Stimulated activated CD4-positive, alpha-beta T cell treated with anti-CD3 and anti-CD28 coated beads, Interleukin-4, amount 100 ng/mL, for 48 hours (primary cell): ENCODE measurements at regions not wholly inside any gene's neighbourhood (a gene's known extent, or its start where the extent isn't known, plus 50 kb on each side); places are given as distances from the start of the nearest gene placed in this dataset.
"Not testable (repeated sequence)": the region's sequence is repeated elsewhere in the genome, so short reads cannot be mapped to it uniquely, and the experiment has no call there.

Experiments used
- DNase-seq, 2 donors: peaks; one replicate each; pipeline ENCODE4 v3.0.0-alpha.2; 2020; ENCODE audit warnings: low read depth in 2 of 2

- DNase-seq = no peak
These were observed 108.5 kb upstream of the CHD6 start for GRCh38 chr20:41726727-41727126.

GRCh38 chr20:41719151-41719550 lies 101.0 kb upstream of the CHD6 start:
- no peak for DNase-seq

- no peak for DNase-seq
These were observed 99.3 kb upstream of the CHD6 start for GRCh38 chr20:41717483-41717882.

- DNase-seq = no peak
These were observed 98.7 kb upstream of the CHD6 start for GRCh38 chr20:41716911-41717310.

GRCh38 chr20:41716436-41716835 lies 98.3 kb upstream of the CHD6 start:
- no peak for DNase-seq

GRCh38 chr20:41715526-41715925 lies 97.3 kb upstream of the CHD6 start:
- DNase-seq = no peak

GRCh38 chr20:41714030-41714429 lies 95.9 kb upstream of the CHD6 start:
- no peak for DNase-seq

GRCh38 chr20:41704896-41705295 lies 86.7 kb upstream of the CHD6 start:
- DNase-seq = no peak

- no peak for DNase-seq
These were observed 84.5 kb upstream of the CHD6 start for GRCh38 chr20:41702647-41703046.

- DNase-seq = no peak
These were observed 83.6 kb upstream of the CHD6 start for GRCh38 chr20:41701588-41702348.

GRCh38 chr20:41699673-41700072 lies 81.5 kb upstream of the CHD6 start:
- DNase-seq = not testable (repeated sequence)

- DNase-seq = no peak
These were observed 79.8 kb upstream of the CHD6 start for GRCh38 chr20:41697861-41698559.

- DNase-seq = no peak
These were observed 78.3 kb upstream of the CHD6 start for GRCh38 chr20:41696428-41696827.

- no peak for DNase-seq
These were observed 76.6 kb upstream of the CHD6 start for GRCh38 chr20:41694796-41695195.

- DNase-seq = peak; percentile 56 to 58
These were observed 75.2 kb upstream of the CHD6 start for GRCh38 chr20:41693136-41693979.

- peak; percentile 64 to 65 for DNase-seq
These were observed 74.4 kb upstream of the CHD6 start for GRCh38 chr20:41692479-41693135.

GRCh38 chr20:41691443-41691842 lies 73.3 kb upstream of the CHD6 start:
- no peak for DNase-seq

GRCh38 chr20:41690702-41691101 lies 72.5 kb upstream of the CHD6 start:
- no peak for DNase-seq

- no peak for DNase-seq
These were observed 68.8 kb upstream of the CHD6 start for GRCh38 chr20:41686961-41687360.

GRCh38 chr20:41685145-41685544 lies 67.0 kb upstream of the CHD6 start:
- not testable (repeated sequence) for DNase-seq

- DNase-seq = no peak
These were observed 60.6 kb upstream of the CHD6 start for GRCh38 chr20:41678799-41679198.

- no peak for DNase-seq
These were observed 54.1 kb upstream of the CHD6 start for GRCh38 chr20:41672282-41672681.
